OCI-LY1 (cell line): ENCODE measurements at regions not wholly inside any gene's neighbourhood (a gene's known extent, or its start where the extent isn't known, plus 50 kb on each side); places are given as distances from the start of the nearest gene placed in this dataset.

Experiments used
- H2AFZ ChIP-seq: fragments of 200-600 bp; sonication (generic), shearing (Covaris generic); 2 replicates; pipeline ENCODE4 v1.6.0; 2014; ENCODE audit warnings: antibody characterized with exemption, mild to moderate bottlenecking, low read length
- H3F3A ChIP-seq: fragments of 200-600 bp; sonication (generic), shearing (Covaris generic); 2 replicates; pipeline ENCODE4 v1.6.0; 2014; ENCODE audit warnings: mild to moderate bottlenecking, antibody characterized with exemption, low read length, moderate library complexity; ENCODE audit not compliant: insufficient read depth
- H3K27ac ChIP-seq: fragments of 200-600 bp; sonication (generic); 2 replicates; pipeline ENCODE4 v1.5.1; 2014; ENCODE audit warnings: low read length, mixed run types, mild to moderate bottlenecking, low read depth; ENCODE audit not compliant: poor library complexity, severe bottlenecking
- H3K27me3 ChIP-seq: fragments of 200-600 bp; sonication (generic); 2 replicates; pipeline ENCODE4 v1.6.0; 2014; ENCODE audit warnings: antibody characterized with exemption, mild to moderate bottlenecking, low read length, moderate library complexity; ENCODE audit not compliant: insufficient read depth
- H3K36me3 ChIP-seq: fragments of 200-600 bp; sonication (generic); 2 replicates; pipeline ENCODE4 v1.6.1; 2014; ENCODE audit warnings: mild to moderate bottlenecking, antibody characterized with exemption, low read length, moderate library complexity, mixed read lengths; ENCODE audit not compliant: insufficient read depth
- H3K4me1 ChIP-seq: fragments of 200-600 bp; sonication (generic); 2 replicates; pipeline ENCODE4 v1.5.1; 2014; ENCODE audit warnings: mild to moderate bottlenecking, low read length, moderate library complexity; ENCODE audit not compliant: insufficient read depth, severe bottlenecking
- H3K4me2 ChIP-seq: fragments of 200-600 bp; sonication (generic), shearing (Covaris generic); 2 replicates; pipeline ENCODE4 v1.6.1; 2014; ENCODE audit warnings: low read length
- H3K4me3 ChIP-seq: fragments of 200-600 bp; sonication (generic); 2 replicates; pipeline ENCODE4 v1.5.1; 2014; ENCODE audit warnings: low read length, low read depth, mild to moderate bottlenecking, mixed read lengths; ENCODE audit not compliant: poor library complexity, severe bottlenecking
- H3K79me2 ChIP-seq: fragments of 200-600 bp; shearing (Covaris generic); 2 replicates; pipeline ENCODE4 v1.6.1; 2016; ENCODE audit warnings: mixed run types, low read length, mixed read lengths; ENCODE audit not compliant: insufficient read depth
- H3K9ac ChIP-seq: fragments of 200-600 bp; sonication (generic), shearing (Covaris generic); 2 replicates; pipeline ENCODE4 v1.6.1; 2014; ENCODE audit warnings: mild to moderate bottlenecking, low read length, mixed read lengths
- H3K9me2 ChIP-seq: fragments of 200-600 bp; sonication (generic), shearing (Covaris generic); 2 replicates; pipeline ENCODE4 v1.6.1; 2014; ENCODE audit warnings: low read depth, mild to moderate bottlenecking, low read length, mixed read lengths
- H3K9me3 ChIP-seq: fragments of 200-600 bp; shearing (Covaris generic); 2 replicates; pipeline ENCODE4 v1.6.1; 2014; ENCODE audit warnings: low read length, mixed read lengths
- H4K20me1 ChIP-seq: fragments of 200-600 bp; sonication (generic), shearing (Covaris generic); 2 replicates; pipeline ENCODE4 v1.6.0; 2016; ENCODE audit warnings: mild to moderate bottlenecking, low read length; ENCODE audit not compliant: insufficient read depth
- EZH2 ChIP-seq: fragments of 200-600 bp; sonication (generic), shearing (Covaris generic); IDR thresholded peaks from 2 replicates; pipeline ENCODE4 v1.8.0; 2017; ENCODE audit warnings: borderline replicate concordance, mixed run types, mild to moderate bottlenecking, antibody characterized with exemption, low read length, moderate library complexity, mixed read lengths
- TF ChIP-seq, protein P1 (sequence below): fragments of 200-600 bp; sonication (generic), shearing (Covaris generic); IDR thresholded peaks from 2 replicates; pipeline ENCODE4 v1.5.1; 2017; ENCODE audit warnings: mild to moderate bottlenecking, antibody characterized with exemption, low read length, moderate library complexity, mixed read lengths

DNA sequence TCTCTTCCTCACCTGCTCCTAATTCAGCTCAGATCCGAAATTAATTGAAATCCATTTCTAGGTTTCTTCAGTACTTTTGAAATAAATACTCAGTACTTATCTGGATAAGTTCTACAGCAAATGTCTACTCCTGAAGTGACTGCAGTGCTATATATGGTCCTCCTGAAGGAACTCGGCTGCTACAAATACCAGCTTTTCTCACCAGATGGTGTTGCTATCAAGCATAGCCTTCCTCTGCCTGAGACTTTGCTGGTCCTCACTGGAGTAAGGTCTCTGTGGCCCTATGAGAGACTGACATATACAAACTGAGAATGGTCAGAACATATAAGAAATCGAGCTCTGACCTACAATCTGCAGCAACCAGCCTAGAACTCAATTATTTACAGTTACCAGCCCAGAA, 161.6 kb downstream of the NDFIP2 start:
- H2AFZ ChIP-seq, result no peak overlapping the region
- H3K9me2 ChIP-seq, result no peaks in the 10 kb centered on the region; the same call in 1 of the 2 replicates
- H3K27ac ChIP-seq, result no peak overlapping the region
- no peaks in the 10 kb centered on the region for H3F3A ChIP-seq
- no peaks in the 10 kb centered on the region for H3K4me1 ChIP-seq
- no peaks in the 10 kb centered on the region for H3K79me2 ChIP-seq
- H3K4me2 ChIP-seq, result no peak overlapping the region
- TF ChIP-seq, protein P1, sequence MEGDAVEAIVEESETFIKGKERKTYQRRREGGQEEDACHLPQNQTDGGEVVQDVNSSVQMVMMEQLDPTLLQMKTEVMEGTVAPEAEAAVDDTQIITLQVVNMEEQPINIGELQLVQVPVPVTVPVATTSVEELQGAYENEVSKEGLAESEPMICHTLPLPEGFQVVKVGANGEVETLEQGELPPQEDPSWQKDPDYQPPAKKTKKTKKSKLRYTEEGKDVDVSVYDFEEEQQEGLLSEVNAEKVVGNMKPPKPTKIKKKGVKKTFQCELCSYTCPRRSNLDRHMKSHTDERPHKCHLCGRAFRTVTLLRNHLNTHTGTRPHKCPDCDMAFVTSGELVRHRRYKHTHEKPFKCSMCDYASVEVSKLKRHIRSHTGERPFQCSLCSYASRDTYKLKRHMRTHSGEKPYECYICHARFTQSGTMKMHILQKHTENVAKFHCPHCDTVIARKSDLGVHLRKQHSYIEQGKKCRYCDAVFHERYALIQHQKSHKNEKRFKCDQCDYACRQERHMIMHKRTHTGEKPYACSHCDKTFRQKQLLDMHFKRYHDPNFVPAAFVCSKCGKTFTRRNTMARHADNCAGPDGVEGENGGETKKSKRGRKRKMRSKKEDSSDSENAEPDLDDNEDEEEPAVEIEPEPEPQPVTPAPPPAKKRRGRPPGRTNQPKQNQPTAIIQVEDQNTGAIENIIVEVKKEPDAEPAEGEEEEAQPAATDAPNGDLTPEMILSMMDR, result no peak
- no peak for TF ChIP-seq EZH2
- H3K36me3 ChIP-seq, result no peaks in the 10 kb centered on the region
- H4K20me1 ChIP-seq, result no peaks in the 10 kb centered on the region
- H3K9ac ChIP-seq, result no peak overlapping the region
- no peaks in the 10 kb centered on the region; the same call in 1 of the 2 replicates for H3K27me3 ChIP-seq
- H3K4me3 ChIP-seq, result no peak overlapping the region
- H3K9me3 ChIP-seq, result no peaks in the 10 kb centered on the region

DNA sequence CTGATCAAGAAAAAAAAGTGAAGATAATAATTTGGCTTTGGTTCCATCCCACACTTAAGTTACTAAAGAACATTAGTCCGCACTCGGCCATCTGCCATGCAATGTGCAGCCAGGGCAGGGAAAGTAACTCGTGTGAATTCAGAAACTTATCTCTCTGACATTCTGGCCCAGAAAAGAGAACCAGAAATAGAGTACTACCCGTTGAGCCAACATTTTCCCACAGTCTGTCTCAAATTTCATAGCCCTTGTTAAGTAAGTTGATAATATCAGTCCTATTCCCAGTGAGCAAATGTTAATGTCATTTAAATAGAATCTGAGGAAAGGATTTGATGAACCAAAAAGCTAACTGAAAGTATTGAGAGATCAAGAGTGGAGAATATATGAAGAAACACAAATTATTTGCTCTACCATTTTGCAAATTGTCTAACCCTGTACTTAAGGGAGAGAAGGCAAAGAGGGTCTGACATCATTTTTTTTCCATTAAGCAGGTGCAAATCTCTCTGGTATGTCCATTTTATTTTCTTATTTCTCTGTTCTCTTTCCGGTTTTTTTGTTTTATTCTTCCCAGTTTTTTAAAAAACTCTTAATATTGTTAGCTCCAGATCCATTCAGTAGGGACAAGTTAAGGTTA, 156.3 kb downstream of the NDFIP2 start:
- TF ChIP-seq EZH2, result no peak
- TF ChIP-seq, protein P1, result no peak

DNA sequence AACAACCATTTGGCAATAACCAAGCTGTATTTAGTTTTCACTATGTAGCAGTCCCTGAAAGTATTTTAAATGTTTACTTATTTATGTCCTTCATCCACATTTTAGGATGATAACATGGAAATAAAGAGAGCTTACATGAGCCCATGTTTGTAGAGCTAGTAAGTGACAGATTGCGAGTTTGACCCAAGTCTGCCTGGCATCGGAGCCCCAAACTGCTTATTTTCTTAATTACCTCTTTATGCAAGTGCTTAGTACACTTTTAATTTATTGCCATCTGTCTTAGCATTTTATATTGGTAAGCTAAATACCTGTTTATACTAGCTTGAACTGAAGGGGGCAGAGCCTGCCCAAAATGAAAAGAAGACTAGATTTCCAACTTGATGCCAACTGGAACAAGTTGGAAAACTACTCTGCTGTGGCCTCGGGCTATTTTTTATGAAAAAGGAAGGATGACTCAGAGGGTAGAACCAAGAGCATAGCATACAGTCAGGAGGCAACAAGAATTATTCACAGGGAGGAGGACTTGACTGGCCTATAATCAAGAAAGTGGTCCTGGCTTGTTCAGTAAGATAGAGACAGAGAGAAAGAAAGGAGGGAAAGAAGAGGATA, 150.2 kb downstream of the NDFIP2 start:
- Histone ChIP-seq H2AFZ (no peak overlapping the region), H3K36me3 (no peaks in the 10 kb centered on the region), H3K27me3 (no peaks in the 10 kb centered on the region), H3K9me3 (no peaks in the 10 kb centered on the region), H3K4me3 (no peak overlapping the region), H3K27ac (no peak overlapping the region), H3K9ac (no peak overlapping the region), H3F3A (no peaks in the 10 kb centered on the region), H3K4me2 (no peak overlapping the region), H4K20me1 (no peaks in the 10 kb centered on the region), H3K4me1 (no peaks in the 10 kb centered on the region), H3K79me2 (no peaks in the 10 kb centered on the region), H3K9me2 (peaks cover 3% of the 10 kb centered on the region; the same call in 1 of the 2 replicates)
- TF ChIP-seq EZH2, result no peak
- TF ChIP-seq, protein P1, result no peak

More for the DNA sequence above, 156.3 kb downstream of the NDFIP2 start:
- Histone ChIP-seq H3K36me3 (no peaks in the 10 kb centered on the region), H4K20me1 (no peaks in the 10 kb centered on the region), H2AFZ (no peak overlapping the region), H3K9me3 (no peaks in the 10 kb centered on the region), H3K4me1 (no peaks in the 10 kb centered on the region), H3K9me2 (peaks cover 3% of the 10 kb centered on the region; the same call in 1 of the 2 replicates), H3K79me2 (no peaks in the 10 kb centered on the region), H3K27me3 (no peaks in the 10 kb centered on the region; the same call in 1 of the 2 replicates), H3F3A (no peaks in the 10 kb centered on the region), H3K4me2 (no peak overlapping the region), H3K4me3 (no peak overlapping the region), H3K9ac (no peak overlapping the region), H3K27ac (no peak overlapping the region)
